HG03432 (cell line): ENCODE measurements at regions not wholly inside any gene's neighbourhood (a gene's known extent, or its start where the extent isn't known, plus 50 kb on each side); places are given as distances from the start of the nearest gene placed in this dataset.
"Not testable (repeated sequence)": the region's sequence is repeated elsewhere in the genome, so short reads cannot be mapped to it uniquely, and the experiment has no call there.

Source experiments
- ATAC-seq: cut with Tn5 transposase; IDR thresholded peaks from one replicate; pipeline ENCODE4 v1.9.1; 2021; ENCODE audit warnings: mild to moderate bottlenecking, moderate library complexity; ENCODE audit not compliant: unreplicated experiment

GRCh38 chr5:148880197-148880596 lies 53.8 kb downstream of the ADRB2 start:
- no peak for ATAC-seq

DNA sequence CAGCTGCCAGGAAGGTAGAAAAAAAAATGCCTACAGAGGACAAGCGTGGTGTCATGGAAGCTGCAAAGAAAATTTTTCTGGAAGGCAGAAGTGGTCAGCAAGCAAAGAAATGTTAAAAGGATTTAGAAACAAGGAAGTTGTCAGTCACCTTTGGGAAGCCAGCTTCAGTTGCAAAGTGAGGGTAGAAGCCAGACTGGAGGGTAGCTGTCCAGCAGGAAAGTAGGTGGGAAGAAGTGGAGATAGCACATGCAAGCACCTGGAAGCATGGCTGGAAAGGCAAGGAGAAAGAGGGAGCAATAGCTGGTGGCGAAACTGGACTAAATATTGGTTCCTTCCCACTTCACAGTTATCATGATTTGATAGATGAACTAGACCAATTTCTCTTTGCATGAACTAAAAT lies 54.3 kb downstream of the ADRB2 start:
- no peak for ATAC-seq

DNA sequence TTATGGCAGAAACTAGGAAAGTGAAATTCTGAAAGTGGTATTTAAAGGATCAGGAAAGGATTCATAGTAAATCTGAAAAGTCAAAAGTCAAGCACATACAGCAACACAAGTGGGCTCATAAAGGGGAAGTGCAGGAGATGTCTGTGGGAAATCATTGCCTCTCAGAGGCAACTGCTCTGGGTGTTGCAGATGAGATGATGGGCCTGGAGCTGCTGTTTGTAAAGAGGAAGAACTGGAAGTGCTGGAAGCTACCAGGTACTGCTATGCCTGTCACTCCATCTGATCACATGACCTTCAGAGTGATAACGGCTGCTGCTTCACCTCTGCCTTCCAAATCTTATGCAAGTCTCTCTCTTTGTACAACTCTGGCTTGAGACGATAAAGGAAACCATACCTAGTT lies 55.9 kb downstream of the ADRB2 start:
- ATAC-seq: no peak

GRCh38 chr5:148884339-148885020 lies 58.1 kb downstream of the ADRB2 start:
- ATAC-seq: no peak

GRCh38 chr5:148887123-148887881 lies 60.9 kb downstream of the ADRB2 start:
- ATAC-seq: peak; percentile 71

DNA sequence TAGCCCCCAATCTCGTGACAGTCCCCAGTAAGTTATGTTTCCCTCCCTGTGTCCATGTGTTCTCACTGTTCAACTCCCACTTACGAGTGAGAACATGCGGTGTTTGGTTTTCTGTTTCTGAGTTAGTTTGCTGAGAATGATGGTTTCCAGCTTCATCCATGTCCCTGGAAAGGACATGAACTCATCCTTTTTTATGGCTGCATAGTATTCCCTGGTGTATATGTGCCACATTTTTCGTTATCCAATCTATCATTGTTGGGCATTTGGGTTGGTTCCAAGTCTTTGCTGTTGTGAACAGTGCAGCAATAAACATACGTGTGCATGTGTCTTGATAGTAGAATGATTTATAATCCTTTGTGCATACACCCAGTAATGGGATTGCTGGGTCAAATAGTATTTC lies 63.5 kb downstream of the ADRB2 start:
- not testable (repeated sequence) for ATAC-seq

GRCh38 chr5:148895441-148895840 lies 69.0 kb downstream of the ADRB2 start:
- not testable (repeated sequence) for ATAC-seq

DNA sequence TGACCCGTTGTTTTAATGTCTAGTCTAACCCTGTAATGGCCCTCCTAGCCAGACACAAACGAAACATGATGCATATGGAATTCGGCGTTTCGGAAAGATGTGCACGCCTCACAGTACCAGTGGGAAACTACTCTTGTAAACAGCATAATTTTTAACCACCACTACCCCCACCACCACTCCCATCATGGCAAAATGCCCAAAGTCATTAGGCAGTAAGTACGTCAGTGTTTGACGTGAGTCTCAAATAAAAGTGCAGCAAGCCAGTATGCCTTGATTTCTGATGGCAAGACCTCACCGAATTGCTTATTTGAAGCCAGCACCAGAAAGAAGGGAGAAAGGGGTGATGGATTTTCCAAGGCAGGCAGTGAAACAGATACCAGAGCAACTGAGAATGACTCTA lies 71.4 kb downstream of the ADRB2 start:
- ATAC-seq: no peak

DNA sequence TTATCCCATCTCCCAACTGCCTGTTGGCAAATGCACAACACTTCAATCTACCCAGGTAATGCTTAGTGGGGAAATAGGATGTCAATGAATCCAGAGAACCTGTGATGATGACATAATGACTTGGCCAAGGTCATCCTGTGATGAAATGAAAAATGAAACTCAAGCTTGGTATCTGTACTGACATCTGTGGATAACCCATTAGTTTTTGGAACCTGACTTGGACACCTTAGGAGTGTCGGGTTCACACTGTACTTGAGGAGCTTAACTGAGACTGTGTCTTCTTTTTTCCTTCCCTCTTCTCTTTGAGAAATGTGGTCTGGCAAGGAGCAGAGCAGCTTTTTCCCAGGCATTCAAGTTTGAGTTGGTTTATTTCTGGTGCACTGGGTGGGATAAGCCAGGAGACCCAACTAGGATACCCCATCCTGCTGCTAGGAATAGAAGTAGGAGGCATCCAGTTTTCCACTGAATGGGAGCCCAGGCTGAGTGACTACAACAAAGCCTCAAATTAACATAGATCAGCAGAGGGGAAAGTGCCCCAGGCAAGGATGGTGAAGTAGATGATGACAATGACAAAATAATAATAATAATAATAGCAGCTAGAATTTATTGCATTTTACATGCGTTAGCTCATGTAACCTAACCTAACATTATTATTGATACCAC lies 72.1 kb downstream of the ADRB2 start:
- no peak for ATAC-seq

- no peak for ATAC-seq
These were observed 73.6 kb downstream of the ADRB2 start for GRCh38 chr5:148899993-148900392.

DNA sequence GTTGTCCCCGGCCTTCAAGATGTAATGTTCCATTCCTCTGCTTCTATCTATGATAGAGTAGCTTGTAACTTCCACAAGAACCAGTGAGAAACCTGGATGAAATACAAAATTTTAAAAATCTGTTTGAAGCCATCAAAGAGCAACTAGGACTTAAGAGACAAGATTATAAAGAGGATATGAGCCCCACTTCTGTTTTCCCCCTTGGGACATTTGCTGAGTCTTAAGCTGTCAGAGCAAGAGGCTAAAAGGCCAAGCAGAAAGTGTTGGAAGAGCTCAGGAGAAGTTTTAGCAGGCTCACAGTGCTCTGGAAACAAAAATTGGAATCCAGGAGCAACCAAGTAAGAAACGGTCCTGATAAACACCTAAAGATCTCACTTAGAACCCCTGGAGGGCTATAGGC lies 76.1 kb downstream of the ADRB2 start:
- ATAC-seq: no peak

DNA sequence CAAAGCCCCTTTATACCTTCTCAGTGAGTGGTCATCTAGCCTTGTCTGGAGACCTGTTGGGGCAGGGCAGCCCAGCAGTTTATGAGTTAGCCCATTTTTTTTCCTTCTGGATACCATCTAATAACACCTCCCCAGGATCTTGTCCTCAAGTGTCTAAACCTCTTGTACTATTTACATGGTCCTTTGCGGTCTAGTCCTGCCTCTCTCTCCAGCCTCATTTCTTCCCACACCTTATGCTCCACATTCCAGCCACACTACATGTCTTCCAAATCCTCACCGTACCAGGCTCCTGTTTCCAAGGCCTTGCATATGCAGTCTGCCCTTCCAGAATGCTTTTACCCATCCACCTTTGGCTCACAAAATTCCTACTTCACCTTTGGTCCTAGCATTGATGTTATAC lies 77.2 kb downstream of the ADRB2 start:
- no peak for ATAC-seq

DNA sequence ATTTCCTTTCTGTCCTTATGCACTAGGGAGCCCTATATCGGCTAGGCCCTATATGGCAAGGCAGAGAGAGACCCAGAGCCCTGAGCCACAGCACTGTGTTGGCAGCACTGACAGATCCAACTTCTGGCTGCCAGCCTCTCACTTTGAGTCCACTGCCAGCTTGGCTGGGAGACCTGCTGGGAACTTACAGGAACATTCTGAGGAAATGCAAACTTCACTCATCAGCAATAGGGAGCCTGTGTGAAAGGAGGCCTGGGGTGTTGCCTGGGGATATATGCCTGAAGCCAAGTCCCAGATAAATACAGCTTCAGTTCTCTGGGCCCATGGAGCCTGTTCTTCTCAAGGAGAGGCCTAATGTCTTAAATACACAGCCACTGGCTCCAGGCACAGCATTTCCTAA lies 78.0 kb downstream of the ADRB2 start:
- ATAC-seq: no peak

DNA sequence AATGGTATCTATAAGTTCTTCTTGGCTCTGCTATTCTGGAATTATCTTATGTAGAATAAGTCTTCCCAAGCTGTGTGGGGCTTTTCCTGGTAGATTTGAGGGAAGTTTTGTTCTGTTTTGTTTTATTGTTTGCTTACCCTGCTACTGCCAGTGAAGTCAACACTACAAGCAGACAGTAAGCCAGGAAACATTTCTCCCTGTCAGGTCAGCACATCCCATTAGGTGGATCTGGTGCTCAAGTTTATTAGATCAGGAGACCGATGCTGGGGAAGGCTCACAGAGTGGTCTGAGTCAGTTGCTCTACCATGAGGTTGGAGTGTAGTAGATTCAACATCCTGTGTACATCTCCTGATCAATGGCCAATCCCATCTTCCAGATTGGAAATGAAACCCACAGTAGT lies 79.1 kb downstream of the ADRB2 start:
- ATAC-seq: no peak

DNA sequence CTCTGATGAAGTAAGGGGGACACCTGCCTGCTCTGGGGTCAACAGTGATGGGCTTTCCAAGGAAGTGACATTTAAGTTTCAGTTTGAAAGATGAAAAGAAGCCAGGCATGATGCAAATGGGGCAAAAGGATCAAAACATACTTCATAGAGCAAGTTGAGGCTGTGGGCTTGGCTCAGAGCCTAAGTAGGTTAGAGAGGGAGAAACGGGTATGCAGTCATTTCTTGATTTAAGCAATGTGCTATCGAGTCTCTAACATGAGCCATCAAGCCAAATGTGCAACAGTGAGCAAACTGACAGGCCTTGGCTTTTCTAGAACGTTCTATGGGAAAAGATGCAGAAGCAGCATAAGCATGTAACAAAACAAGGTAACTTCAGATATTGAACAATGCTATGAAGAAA lies 80.6 kb downstream of the ADRB2 start:
- ATAC-seq: no peak

DNA sequence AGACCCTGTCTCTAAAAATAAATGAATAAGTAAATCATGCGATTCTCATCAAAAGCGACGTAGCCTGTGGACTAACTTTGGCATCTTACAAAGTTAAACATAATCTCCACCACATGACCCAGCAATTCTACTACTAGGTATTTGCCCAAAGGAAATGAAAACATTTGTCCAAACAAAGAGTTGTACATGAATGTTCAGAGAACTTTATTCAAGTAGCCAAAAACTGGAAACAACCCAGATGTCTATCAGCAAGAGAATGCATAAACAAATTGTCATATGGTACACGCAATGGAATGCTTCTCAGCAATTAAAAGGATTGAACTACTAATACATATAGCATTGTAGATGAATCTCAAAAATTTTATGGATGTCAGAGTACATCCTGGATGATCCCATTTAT lies 82.6 kb downstream of the ADRB2 start:
- ATAC-seq: no peak

- ATAC-seq: no peak
These were observed 83.4 kb downstream of the ADRB2 start for GRCh38 chr5:148909766-148910165.

DNA sequence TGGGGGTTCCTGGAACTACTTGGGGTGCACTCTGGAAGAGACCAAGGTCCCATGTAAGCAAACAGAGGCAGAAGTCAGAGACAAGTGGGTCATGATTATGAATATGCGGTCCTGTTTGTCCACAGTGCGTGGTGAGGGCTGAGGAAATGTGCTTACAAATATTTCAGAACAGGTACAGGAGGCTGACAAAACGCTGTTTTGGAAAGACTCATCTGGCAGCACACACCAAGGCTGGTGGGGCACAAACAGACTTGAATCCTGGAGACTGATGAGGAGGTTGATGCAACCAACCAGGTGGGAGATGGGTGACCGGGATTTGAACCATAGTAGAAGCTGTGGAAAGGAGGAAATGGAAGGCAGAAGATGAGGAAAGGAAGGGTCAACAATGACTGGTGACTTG lies 83.8 kb downstream of the ADRB2 start:
- ATAC-seq: no peak

- no peak for ATAC-seq
These were observed 84.4 kb downstream of the ADRB2 start for GRCh38 chr5:148910686-148911361.

GRCh38 chr5:148911386-148911785 lies 85.0 kb downstream of the ADRB2 start:
- ATAC-seq: no peak

DNA sequence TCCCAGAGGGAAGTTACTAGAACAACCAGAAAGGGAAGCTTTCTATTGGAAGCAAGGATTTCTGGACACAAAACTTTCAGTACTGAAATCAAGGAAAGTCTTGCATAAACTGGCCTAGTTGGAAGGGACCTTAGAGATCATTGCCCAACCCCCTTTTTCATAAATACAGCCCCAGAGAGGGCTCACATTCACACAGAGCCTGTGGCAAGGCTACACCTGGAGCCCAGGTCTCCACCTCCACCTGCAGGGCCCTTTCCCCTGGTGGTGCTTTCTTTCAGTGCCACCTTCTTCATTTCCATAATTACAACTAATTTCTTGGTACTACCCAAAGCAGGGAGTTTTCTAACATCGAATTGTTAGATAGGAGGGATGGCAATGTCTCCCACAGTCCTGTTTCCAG lies 85.7 kb downstream of the ADRB2 start:
- ATAC-seq: no peak
